ENCODE measurements at regions not wholly inside any gene's neighbourhood (a gene's known extent, or its start where the extent isn't known, plus 50 kb on each side); places are given as distances from the start of the nearest gene placed in this dataset.
"Not testable (repeated sequence)": the region's sequence is repeated elsewhere in the genome, so short reads cannot be mapped to it uniquely, and the experiment has no call there.

- no peak for DNase-seq (ENCODE audit: low read depth in 1 of 2, low spot score in 1 of 2)
These were observed 144.1 kb upstream of the ERRFI1 start for GRCh38 chr1:8170059-8170835.

- peak in 1 of 2 donors; percentile 39 for DNase-seq (ENCODE audit: low read depth in 1 of 2, low spot score in 1 of 2)
These were observed 143.4 kb upstream of the ERRFI1 start for GRCh38 chr1:8169364-8170058.

GRCh38 chr1:8167936-8168335, 141.8 kb upstream of the ERRFI1 start:
- no peak for DNase-seq (ENCODE audit: low read depth in 1 of 2, low spot score in 1 of 2)

GRCh38 chr1:8166406-8166805, 140.3 kb upstream of the ERRFI1 start:
- DNase-seq (ENCODE audit: low read depth in 1 of 2, low spot score in 1 of 2), result no peak

- DNase-seq (ENCODE audit: low read depth in 1 of 2, low spot score in 1 of 2), result no peak
These were observed 139.7 kb upstream of the ERRFI1 start for GRCh38 chr1:8165595-8166360.

- no peak for DNase-seq (ENCODE audit: low read depth in 1 of 2, low spot score in 1 of 2)
These were observed 138.6 kb upstream of the ERRFI1 start for GRCh38 chr1:8164670-8165069.

- DNase-seq (ENCODE audit: low read depth in 1 of 2, low spot score in 1 of 2), result no peak
These were observed 136.9 kb upstream of the ERRFI1 start for GRCh38 chr1:8163039-8163438.

GRCh38 chr1:8162168-8162567, 136.1 kb upstream of the ERRFI1 start:
- DNase-seq (ENCODE audit: low read depth in 1 of 2, low spot score in 1 of 2), result no peak

GRCh38 chr1:8161546-8162105, 135.5 kb upstream of the ERRFI1 start:
- no peak for DNase-seq (ENCODE audit: low read depth in 1 of 2, low spot score in 1 of 2)

- DNase-seq (ENCODE audit: low read depth in 1 of 2, low spot score in 1 of 2), result no peak
These were observed 133.4 kb upstream of the ERRFI1 start for GRCh38 chr1:8159470-8160024.

- no peak for DNase-seq (ENCODE audit: low read depth in 1 of 2, low spot score in 1 of 2)
These were observed 132.9 kb upstream of the ERRFI1 start for GRCh38 chr1:8158995-8159394.

GRCh38 chr1:8157765-8158164, 131.7 kb upstream of the ERRFI1 start:
- no peak for DNase-seq (ENCODE audit: low read depth in 1 of 2, low spot score in 1 of 2)

GRCh38 chr1:8155528-8156186, 129.5 kb upstream of the ERRFI1 start:
- no peak for DNase-seq (ENCODE audit: low read depth in 1 of 2, low spot score in 1 of 2)

- DNase-seq (ENCODE audit: low read depth in 1 of 2, low spot score in 1 of 2), result no peak
These were observed 128.5 kb upstream of the ERRFI1 start for GRCh38 chr1:8154621-8155052.

GRCh38 chr1:8153961-8154360, 127.9 kb upstream of the ERRFI1 start:
- DNase-seq (ENCODE audit: low read depth in 1 of 2, low spot score in 1 of 2), result no peak

GRCh38 chr1:8152731-8153702, 126.9 kb upstream of the ERRFI1 start:
- peak in 1 of 2 donors; percentile 16 for DNase-seq (ENCODE audit: low read depth in 1 of 2, low spot score in 1 of 2)

GRCh38 chr1:8151647-8152046, 125.5 kb upstream of the ERRFI1 start:
- no peak for DNase-seq (ENCODE audit: low read depth in 1 of 2, low spot score in 1 of 2)

- DNase-seq (ENCODE audit: low read depth in 1 of 2, low spot score in 1 of 2), result not testable (repeated sequence)
These were observed 123.6 kb upstream of the ERRFI1 start for GRCh38 chr1:8149756-8150155.

GRCh38 chr1:8147956-8148355, 121.8 kb upstream of the ERRFI1 start:
- DNase-seq (ENCODE audit: low read depth in 1 of 2, low spot score in 1 of 2), result no peak
